Ascending aorta (tissue), 2 donors: ENCODE measurements at regions not wholly inside any gene's neighbourhood (a gene's known extent, or its start where the extent isn't known, plus 50 kb on each side); places are given as distances from the start of the nearest gene placed in this dataset.
"Not testable (repeated sequence)": the region's sequence is repeated elsewhere in the genome, so short reads cannot be mapped to it uniquely, and the experiment has no call there.

ENCODE experiments used
- DNase-seq, 2 donors: peaks; one replicate each; pipeline ENCODE4 v3.0.0-alpha.2; 2019; ENCODE audit warnings: low spot score in 2 of 2
- H3K27ac ChIP-seq, 2 donors: fragments of 200-600 bp; sonication (generic); one replicate each; pipeline ENCODE4 v1.5.1; 2016 to 2017; ENCODE audit warnings: mild to moderate bottlenecking in 1 of 2
- H3K27me3 ChIP-seq: fragments of 200-600 bp; sonication (generic); one replicate; pipeline ENCODE4 v1.5.1; 2017
- H3K36me3 ChIP-seq, 2 donors: fragments of 200-600 bp; sonication (generic); one replicate each; pipeline ENCODE4 v1.5.1; 2016
- H3K4me1 ChIP-seq, 2 donors: fragments of 200-600 bp; sonication (generic); one replicate each; pipeline ENCODE4 v1.5.1; 2016 to 2017; ENCODE audit warnings: mild to moderate bottlenecking in 1 of 2
- H3K4me3 ChIP-seq, 2 donors: fragments of 200-600 bp; sonication (generic); one replicate each; pipeline ENCODE4 v1.5.1; 2016 to 2017; ENCODE audit warnings: mild to moderate bottlenecking in 1 of 2
- H3K9me3 ChIP-seq, 2 donors: fragments of 200-600 bp; sonication (generic); one replicate each; pipeline ENCODE4 v1.5.1; 2016
- CTCF ChIP-seq, 3 experiments: fragments of 200-600 bp in 2 of 3; fragments of 450-650 bp in 1 of 3; sonication (generic) in 2 of 3; IDR thresholded peaks; one replicate each; pipeline ENCODE4 v1.5.1; 2016 to 2019; ENCODE audit warnings: antibody characterized with exemption in 3 of 3, mild to moderate bottlenecking in 1 of 3, moderate library complexity in 1 of 3
- intact Hi-C: fragments of 100-400 bp; cut with DNase I; formaldehyde crosslinking; loops from one replicate; pipeline ENCODE4 v1.15.1; 2023

GRCh38 chr9:81789721-81790120 is 100.4 kb upstream of the TLE1 start:
- intact Hi-C loops = no loop called here
- Histone ChIP-seq H3K4me3 (no peak overlapping the region), H3K9me3 (no peaks in the 10 kb centered on the region), H3K36me3 (no peaks in the 10 kb centered on the region), H3K27ac (no peak overlapping the region), H3K4me1 (peaks cover 0 to 2% of the 10 kb centered on the region in 2 donors), H3K27me3 (no peaks in the 10 kb centered on the region)
- DNase-seq = no peak
- TF ChIP-seq CTCF (IDR thresholded peaks at IDR 0.05) = no peak

GRCh38 chr9:81790166-81790565 is 100.8 kb upstream of the TLE1 start:
- intact Hi-C loops = no loop called here
- no peaks in the 10 kb centered on the region for H3K27me3 ChIP-seq
- H3K9me3 ChIP-seq = no peaks in the 10 kb centered on the region
- H3K4me3 ChIP-seq = no peak overlapping the region
- no peak overlapping the region for H3K27ac ChIP-seq
- peaks cover 0 to 2% of the 10 kb centered on the region in 2 donors for H3K4me1 ChIP-seq
- DNase-seq = no peak
- no peak for TF ChIP-seq CTCF (IDR thresholded peaks at IDR 0.05)
- H3K36me3 ChIP-seq = no peaks in the 10 kb centered on the region

GRCh38 chr9:81791076-81791475 is 101.7 kb upstream of the TLE1 start:
- Histone ChIP-seq H3K9me3 (no peaks in the 10 kb centered on the region), H3K4me1 (peaks cover 0 to 2% of the 10 kb centered on the region in 2 donors), H3K4me3 (no peak overlapping the region), H3K27me3 (no peaks in the 10 kb centered on the region), H3K27ac (no peak overlapping the region), H3K36me3 (no peaks in the 10 kb centered on the region)
- intact Hi-C loops = no loop called here
- TF ChIP-seq CTCF (IDR thresholded peaks at IDR 0.05) = no peak
- no peak for DNase-seq

GRCh38 chr9:81798606-81799005 is 109.3 kb upstream of the TLE1 start:
- H3K36me3 ChIP-seq = no peaks in the 10 kb centered on the region
- H3K4me1 ChIP-seq = peaks cover 0 to 7% of the 10 kb centered on the region in 2 donors
- no peaks in the 10 kb centered on the region for H3K27me3 ChIP-seq
- no peak overlapping the region for H3K4me3 ChIP-seq
- no peak for TF ChIP-seq CTCF (IDR thresholded peaks at IDR 0.05)
- intact Hi-C loops = no loop called here
- H3K27ac ChIP-seq = peak overlapping the region; percentile 35 to 74
- no peak for DNase-seq
- no peaks in the 10 kb centered on the region for H3K9me3 ChIP-seq

- Histone ChIP-seq H3K4me3 (no peak overlapping the region), H3K4me1 (peaks cover 0 to 7% of the 10 kb centered on the region in 2 donors), H3K36me3 (no peaks in the 10 kb centered on the region), H3K27ac (peak overlapping the region in 1 of 2 donors; percentile 22), H3K9me3 (no peaks in the 10 kb centered on the region), H3K27me3 (no peaks in the 10 kb centered on the region)
- no peak for TF ChIP-seq CTCF (IDR thresholded peaks at IDR 0.05)
- no peak for DNase-seq
- intact Hi-C loops = no loop called here
These were observed 111.8 kb upstream of the TLE1 start for GRCh38 chr9:81801190-81801589.

- intact Hi-C loops = no loop called here
- Histone ChIP-seq H3K4me1 (no peaks in the 10 kb centered on the region), H3K27me3 (no peaks in the 10 kb centered on the region), H3K36me3 (no peaks in the 10 kb centered on the region), H3K27ac (peak overlapping the region; percentile 67 to 68), H3K4me3 (no peak overlapping the region), H3K9me3 (no peaks in the 10 kb centered on the region)
- no peak for TF ChIP-seq CTCF (IDR thresholded peaks at IDR 0.05)
- DNase-seq = no peak
These were observed 115.0 kb upstream of the TLE1 start for GRCh38 chr9:81804306-81804705.

- H3K36me3 ChIP-seq, H3K4me3 ChIP-seq, intact Hi-C loops, H3K27me3 ChIP-seq, H3K27ac ChIP-seq, H3K9me3 ChIP-seq, DNase-seq: not testable (repeated sequence)
- peaks cover 0 to 14% of the 10 kb centered on the region in 2 donors for H3K4me1 ChIP-seq
These were observed 116.5 kb upstream of the SPATA31D4 start for GRCh38 chr9:81811688-81812087.
